ENCODE measurements at regions not wholly inside any gene's neighbourhood (a gene's known extent, or its start where the extent isn't known, plus 50 kb on each side); places are given as distances from the start of the nearest gene placed in this dataset.

DNA sequence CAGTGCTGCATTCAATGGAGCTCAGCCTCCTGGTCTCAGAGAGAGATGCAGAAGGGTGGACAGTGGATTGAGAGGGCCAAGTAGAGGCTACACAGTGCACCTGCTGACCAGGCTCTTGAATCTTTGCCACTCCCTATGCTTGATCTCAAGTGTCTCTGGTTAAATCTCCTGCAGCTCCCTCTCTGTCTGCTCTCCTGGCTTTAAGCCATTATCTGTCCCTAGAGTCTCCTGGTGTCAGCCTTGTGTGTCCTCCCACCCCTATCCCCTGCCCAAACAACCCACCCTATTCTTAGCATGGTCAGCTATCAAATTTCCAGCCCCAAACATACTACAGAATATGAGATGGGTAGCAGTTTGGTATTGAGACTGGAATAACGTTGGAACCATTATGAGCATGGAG is 479.3 kb upstream of the CELF2 start:
- DNase-seq (ENCODE audit: low read depth in 2 of 2): no peak

- DNase-seq (ENCODE audit: low read depth in 2 of 2): no peak
These were observed 477.3 kb upstream of the CELF2 start for GRCh38 chr10:10540398-10540797.

GRCh38 chr10:10542477-10542876 is 475.2 kb upstream of the CELF2 start:
- no peak for DNase-seq (ENCODE audit: low read depth in 2 of 2)

DNA sequence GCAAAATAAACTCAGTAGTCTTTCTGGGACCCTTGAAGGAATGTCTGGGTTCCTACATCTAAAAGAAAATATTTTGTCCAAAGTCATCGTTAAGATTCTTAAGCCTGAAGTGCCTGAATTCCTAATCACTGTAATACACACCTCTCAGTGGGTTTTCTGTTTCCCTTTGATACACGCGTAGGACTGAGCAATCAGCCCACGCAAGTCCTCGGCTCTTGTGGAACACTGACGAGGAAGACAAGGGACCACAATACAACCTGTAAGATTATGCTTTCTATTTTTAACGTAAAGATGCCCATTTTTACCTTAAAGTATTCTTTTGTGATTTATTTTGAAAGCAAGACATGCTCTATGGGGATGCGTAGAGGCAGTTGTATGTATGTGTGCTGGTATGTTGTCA is 472.8 kb upstream of the CELF2 start:
- no peak for DNase-seq (ENCODE audit: low read depth in 2 of 2)

GRCh38 chr10:10545771-10546170 is 471.9 kb upstream of the CELF2 start:
- no peak for DNase-seq (ENCODE audit: low read depth in 2 of 2)

DNA sequence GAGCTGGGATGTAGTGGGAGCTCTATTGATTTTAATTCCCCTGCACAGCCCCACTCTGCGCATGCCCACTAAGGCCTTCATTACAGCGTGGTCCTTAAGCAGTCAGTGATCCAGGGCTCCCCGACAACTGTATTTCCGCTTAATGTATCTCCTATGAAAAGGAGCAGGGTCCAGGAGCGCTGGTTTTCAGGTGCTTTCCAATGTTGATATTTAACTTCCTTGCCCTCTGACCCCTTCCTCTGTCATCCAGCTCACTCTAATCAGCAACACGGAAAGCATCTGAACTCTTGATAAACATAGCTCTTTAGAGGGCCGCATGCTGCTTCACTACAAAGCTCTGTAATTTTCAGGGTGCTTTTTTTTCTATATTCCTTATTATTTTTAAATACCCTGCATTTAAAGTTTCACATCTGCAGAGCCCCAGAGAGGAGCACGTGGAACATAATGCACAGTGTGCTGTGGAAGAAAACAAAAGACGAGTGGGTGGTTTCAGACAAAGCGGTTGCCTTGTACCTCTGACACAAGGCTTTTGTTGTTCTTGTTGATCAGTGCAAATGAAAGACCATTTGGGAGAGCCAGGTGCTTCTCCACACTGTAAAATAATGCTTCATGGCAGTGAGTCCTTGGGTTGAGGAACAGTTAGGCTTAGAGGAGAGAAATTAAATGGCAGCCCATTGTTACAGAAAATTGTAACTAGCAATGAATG is 465.9 kb upstream of the CELF2 start:
- no peak for DNase-seq (ENCODE audit: low read depth in 2 of 2)

GRCh38 chr10:10552948-10553347 is 464.7 kb upstream of the CELF2 start:
- DNase-seq (ENCODE audit: low read depth in 2 of 2): no peak

- DNase-seq (ENCODE audit: low read depth in 2 of 2): no peak
These were observed 453.4 kb upstream of the CELF2 start for GRCh38 chr10:10564081-10564794.

GRCh38 chr10:10576937-10577336 is 440.7 kb upstream of the CELF2 start:
- no peak for DNase-seq (ENCODE audit: low read depth in 2 of 2)

- DNase-seq (ENCODE audit: low read depth in 2 of 2): no peak
These were observed 438.0 kb upstream of the CELF2 start for GRCh38 chr10:10579709-10580108.

- no peak for DNase-seq (ENCODE audit: low read depth in 2 of 2)
These were observed 433.5 kb upstream of the CELF2 start for GRCh38 chr10:10584161-10584560.

DNA sequence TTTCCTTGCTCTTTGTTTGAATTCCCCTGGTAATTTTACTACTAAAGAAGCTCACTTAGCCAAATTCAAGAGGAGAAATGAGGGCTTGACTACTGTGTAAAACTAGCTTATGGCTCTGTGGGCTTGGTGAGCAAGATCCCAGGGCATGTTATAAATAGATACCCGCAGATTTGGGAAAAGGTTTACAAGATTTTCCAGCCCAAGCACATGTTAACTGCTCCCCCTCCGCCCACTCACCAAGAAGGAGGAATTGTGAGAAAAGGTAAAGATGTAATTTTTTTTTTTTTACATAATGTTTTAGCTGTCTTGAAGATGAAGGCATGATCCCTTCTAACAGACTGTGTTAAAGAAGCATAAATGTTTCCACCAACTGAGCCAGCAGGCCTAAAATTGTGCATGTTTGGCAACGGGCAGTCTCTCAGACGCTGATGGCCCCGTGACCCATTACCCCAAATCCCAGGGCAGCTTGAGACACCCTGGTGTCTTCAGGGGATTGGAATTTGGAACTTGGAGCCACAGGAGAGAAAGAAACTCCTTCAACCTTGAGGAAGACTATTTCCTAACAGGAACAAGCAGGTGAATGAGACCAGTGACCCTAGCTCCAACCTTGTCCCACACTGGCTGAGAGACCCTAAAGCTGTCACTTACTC is 429.8 kb upstream of the CELF2 start:
- no peak for DNase-seq (ENCODE audit: low read depth in 2 of 2)

GRCh38 chr10:10589540-10590303 is 427.9 kb upstream of the CELF2 start:
- DNase-seq (ENCODE audit: low read depth in 2 of 2): peak in 1 of 2 donors; percentile 9

DNA sequence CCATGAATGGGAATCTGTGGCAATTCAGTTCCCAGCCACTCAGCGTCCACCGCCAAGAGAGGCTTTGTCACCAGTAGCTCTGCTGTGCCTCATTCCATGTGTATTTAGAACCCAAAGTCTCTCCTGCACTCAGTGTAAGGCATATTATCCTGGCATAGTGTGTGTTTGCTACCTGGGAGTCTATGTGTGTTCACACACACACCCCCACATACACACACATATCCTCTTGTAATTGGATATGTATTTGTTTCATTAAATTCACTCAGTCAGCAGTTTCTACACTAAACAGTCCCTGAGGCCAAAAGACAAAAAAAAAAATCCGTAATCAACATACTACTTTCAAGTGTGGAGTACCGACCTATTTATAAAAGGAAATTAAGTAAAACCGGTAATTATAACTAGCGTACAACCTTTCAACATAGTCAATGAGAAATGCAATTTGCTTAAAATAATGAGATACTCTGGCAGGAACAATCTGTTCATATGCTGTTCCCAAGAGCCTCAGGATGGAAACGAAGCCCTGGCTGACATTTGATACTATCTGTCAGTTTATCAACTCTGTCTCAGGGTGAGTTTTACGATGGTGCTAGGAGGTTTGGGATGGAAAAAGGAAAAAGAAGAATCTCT is 425.8 kb upstream of the CELF2 start:
- DNase-seq (ENCODE audit: low read depth in 2 of 2): no peak

GRCh38 chr10:10596256-10596655 is 421.4 kb upstream of the CELF2 start:
- no peak for DNase-seq (ENCODE audit: low read depth in 2 of 2)

- DNase-seq (ENCODE audit: low read depth in 2 of 2): no peak
These were observed 419.4 kb upstream of the CELF2 start for GRCh38 chr10:10598297-10598696.

GRCh38 chr10:10600004-10600403 is 417.7 kb upstream of the CELF2 start:
- no peak for DNase-seq (ENCODE audit: low read depth in 2 of 2)

DNA sequence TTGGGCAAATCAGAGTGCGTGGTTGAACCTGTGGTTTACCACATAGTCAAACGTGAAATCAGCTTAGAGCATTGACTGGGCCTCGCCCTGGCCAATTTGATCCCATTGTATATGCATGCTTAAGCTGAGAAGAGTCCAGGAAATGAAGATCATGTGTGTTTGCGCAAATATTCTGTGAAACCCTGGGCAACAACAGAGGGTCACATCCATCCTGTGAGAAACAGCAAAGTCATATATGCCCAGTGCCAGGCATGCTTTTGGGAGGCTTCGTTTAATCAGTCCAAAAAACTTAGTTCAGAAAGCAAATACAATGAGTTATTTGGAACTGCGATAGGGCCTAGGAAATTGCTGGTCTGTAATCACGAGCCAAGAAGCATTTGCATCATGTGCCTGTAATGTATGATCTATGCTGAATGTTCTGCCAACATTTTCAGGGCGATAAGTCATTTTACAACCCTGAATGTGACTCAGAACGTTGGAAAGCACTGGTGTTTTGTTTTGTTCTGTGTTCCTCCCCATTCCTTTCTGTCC is 412.1 kb upstream of the CELF2 start:
- no peak for DNase-seq (ENCODE audit: low read depth in 2 of 2)

- DNase-seq (ENCODE audit: low read depth in 2 of 2): no peak
These were observed 408.2 kb upstream of the CELF2 start for GRCh38 chr10:10609379-10609955.

- DNase-seq (ENCODE audit: low read depth in 2 of 2): no peak
These were observed 407.5 kb upstream of the CELF2 start for GRCh38 chr10:10610171-10610570.

DNA sequence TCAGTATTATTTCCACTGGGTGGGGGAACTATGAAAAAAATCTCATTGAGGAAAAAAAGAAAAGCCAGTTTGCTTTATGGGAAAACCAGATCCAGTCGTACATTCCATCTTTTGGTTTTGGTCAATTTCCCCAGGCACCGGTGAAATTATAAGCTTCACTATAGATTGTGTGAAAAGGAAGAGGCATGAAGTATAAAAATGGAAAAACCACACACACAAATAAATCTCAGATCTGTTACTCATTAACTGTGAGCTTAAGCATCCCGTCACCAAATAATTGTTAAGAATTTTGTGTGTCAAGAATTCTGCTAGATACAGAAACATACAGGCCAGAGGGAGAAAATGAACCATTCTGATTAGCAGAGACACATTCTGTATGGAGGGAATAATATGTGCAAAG is 405.5 kb upstream of the CELF2 start:
- DNase-seq (ENCODE audit: low read depth in 2 of 2): no peak
